DMS53 treated with DMSO at 0.1 percent for 48 hours (cell line): ENCODE measurements at regions not wholly inside any gene's neighbourhood (a gene's known extent, or its start where the extent isn't known, plus 50 kb on each side); places are given as distances from the start of the nearest gene placed in this dataset.
A peak's percentile ranks its signal among the peaks of the same experiment; 100 is the strongest.
"Not testable (repeated sequence)": the region's sequence is repeated elsewhere in the genome, so short reads cannot be mapped to it uniquely, and the experiment has no call there.

ENCODE experiments used
- DNase-seq: peaks from one replicate; lab custom pipeline; 2025; ENCODE audit not compliant: unreplicated experiment; lab: John Stamatoyannopoulos, UW

- DNase-seq: no peak
Measured at GRCh38 chr6:67792996-67793395, 842.1 kb upstream of the ADGRB3 start.

- no peak for DNase-seq
Measured at GRCh38 chr6:67790569-67790968, 844.5 kb upstream of the ADGRB3 start.

DNA sequence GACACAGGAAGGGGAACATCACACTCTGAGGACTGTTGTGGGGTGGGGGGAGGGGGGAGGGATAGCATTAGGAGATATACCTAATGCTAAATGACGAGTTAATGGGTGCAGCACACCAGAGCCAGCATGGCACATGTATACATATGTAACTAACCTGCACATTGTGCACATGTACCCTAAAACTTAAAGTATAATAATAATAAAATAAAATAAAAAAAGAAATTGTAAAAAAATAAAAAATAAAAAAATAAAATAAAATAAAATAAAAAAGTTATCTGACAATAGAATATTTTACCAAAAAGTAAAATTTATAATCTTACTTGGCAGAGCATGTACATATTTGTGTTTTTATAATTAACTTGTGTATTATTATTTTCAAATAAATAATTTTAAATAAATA is 848.0 kb upstream of the ADGRB3 start:
- not testable (repeated sequence) for DNase-seq

GRCh38 chr6:67779876-67780275 is 855.2 kb upstream of the ADGRB3 start:
- no peak for DNase-seq

GRCh38 chr6:67775333-67775732 is 859.7 kb upstream of the ADGRB3 start:
- no peak for DNase-seq

DNA sequence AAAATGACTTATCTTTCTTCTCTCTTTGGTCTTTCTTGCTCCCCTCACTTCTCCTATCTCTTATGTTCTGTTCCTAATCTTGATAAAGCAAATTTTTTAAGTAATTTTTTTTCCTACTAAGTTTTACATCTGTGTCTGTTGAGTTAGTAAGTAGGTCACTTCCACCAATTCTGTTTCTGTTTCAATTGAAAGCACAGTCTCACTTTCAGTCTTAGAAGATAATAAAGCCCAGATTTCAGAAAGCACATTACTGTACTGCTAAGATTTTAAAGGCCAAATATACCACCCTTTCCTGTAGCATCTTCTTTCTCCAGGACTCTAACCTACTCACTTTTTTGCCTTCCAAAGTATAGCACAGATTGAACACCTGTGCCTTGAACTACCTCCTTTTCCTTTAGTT is 866.1 kb upstream of the ADGRB3 start:
- no peak for DNase-seq

DNA sequence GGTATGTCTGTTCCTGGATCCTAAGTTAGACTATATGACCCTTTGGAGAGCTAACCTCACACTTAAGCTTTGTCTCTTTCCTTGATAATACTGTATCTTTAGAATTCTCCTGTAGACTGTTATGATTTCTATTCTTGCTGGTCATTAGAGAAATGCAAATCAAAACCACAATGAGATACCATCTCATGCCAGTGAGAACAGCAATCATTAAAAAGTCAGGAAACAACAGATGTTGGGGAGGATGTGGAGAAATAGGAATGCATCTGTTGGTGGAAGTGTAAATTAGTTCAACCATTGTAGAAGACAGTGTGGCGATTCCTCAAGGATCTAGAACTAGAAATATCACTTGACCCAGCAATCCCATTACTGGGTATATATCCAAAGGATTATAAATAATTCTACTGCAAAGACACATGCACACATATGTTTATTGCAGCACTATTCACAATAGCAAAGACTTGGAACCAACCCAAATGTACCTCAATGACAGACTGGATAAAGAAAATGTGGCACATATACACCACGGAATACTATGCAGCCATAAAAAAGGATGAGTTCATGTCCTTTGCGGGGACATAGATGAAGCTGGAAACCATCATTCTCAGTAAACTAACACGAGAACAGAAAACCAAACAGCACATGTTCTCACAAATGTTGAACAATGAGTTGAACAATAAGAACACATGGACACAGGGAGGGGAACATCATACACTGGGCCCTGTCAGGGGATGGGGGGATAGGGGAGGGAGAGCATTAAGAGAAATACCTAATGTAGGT is 867.8 kb upstream of the ADGRB3 start:
- DNase-seq: not testable (repeated sequence)

- DNase-seq: no peak
Measured at GRCh38 chr6:67766057-67766456, 869.0 kb upstream of the ADGRB3 start.

- no peak for DNase-seq
Measured at GRCh38 chr6:67759001-67759400, 876.1 kb upstream of the ADGRB3 start.

DNA sequence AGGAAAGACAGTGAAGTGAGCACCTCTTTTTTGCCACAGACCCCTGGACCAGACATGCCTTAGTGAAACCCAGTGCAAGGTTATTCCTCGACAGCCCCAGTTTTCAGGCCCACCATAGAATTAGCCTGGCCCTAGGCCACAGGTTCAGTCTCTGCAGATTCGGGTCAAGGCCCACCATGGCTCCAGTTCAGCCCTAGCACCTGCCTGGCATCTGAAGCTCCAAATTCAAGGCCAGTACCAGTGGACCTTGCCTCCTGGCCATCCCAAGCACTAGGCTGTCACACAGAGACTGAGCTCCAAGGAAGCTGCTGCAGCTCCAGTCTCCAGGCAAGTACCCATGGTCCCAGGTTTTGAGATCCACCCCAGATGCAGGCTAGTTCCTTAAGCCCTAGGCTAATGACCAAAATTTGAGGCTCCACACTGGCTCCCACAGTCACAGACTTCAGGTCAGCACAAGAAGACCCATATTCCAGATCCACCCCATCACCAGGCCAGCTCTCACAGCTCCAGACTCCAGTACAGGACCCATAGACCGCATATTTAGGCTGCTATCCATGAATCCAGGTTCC is 877.5 kb upstream of the ADGRB3 start:
- no peak for DNase-seq

- DNase-seq: no peak
Measured at GRCh38 chr6:67748521-67748920, 886.6 kb upstream of the ADGRB3 start.

DNA sequence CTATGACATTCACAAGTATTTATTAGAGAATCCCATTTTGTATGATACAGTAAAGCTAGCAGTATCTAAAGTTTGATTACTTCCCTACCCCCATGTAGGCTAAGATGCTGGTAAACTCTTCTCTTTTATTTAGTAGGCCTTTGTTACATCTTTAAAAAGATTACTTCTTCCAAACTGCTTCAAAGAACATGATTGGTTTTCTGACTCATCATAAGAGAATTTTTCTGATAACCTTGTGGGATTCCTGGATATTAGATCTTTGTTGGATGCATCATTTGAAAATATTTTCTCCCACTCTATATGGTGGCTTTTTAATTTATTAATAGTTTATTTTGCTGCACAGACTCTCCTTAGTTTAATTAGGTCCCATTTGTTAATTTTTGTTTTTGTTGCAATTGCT is 898.3 kb upstream of the ADGRB3 start:
- DNase-seq: no peak

DNA sequence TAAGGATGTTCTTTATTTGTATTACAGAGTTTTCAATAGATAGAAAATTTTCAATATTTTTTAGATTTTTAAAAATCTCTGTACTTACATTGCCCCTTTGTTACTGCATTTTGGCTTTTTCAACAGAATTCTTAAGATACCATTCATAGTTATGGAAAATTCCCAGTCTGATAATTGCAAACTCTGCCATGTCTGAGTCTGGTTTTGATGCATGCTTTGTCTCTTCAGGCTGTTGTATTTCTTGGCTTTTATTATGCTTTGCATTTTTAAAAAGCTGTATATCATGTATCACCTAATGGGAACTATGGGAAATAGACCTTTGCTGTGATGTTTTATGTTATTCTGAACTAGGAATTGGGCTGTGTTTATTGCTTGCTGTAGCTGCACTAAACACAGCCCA is 898.9 kb upstream of the ADGRB3 start:
- no peak for DNase-seq

DNA sequence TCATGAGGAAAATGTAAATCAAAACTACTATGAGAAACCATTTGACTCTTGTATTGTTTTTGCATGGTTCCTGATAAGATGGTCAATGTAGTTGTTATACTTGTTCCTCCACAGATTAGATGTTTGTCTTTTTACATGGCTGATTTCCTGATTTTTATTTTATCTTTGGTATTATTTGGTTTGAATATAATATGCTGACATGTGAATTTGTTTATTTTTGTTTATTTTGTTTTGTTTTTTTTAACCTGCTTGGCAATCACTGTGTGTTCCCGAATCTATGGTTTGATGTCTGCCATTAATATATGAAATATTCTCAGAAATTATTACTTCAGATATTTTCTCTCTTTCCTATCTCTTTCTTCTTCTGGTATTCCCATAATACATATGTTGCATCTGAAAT is 899.5 kb upstream of the ADGRB3 start:
- DNase-seq: no peak

- DNase-seq: no peak
Measured at GRCh38 chr6:67722861-67723261, 912.2 kb upstream of the ADGRB3 start.

GRCh38 chr6:67717281-67717680 is 917.8 kb upstream of the ADGRB3 start:
- no peak for DNase-seq

DNA sequence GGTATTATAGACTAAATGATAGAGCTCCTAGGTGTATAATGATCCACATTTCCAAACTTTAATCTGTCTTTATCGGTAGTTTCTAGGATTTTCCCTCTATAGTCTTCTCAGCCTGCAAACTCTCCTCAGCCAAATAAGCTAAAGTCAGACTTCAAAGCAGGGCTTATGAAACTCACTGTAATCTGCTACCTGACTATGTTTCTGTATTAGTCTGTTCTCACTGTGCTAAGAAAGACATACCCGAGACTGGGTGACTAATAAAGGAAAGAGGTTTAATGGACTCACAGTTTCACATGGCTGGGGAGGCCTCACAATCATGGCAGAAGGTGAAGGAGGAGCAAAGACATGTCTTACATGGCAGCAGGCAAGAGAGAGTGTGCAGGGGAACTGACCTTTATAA is 928.7 kb upstream of the ADGRB3 start:
- DNase-seq: no peak

DNA sequence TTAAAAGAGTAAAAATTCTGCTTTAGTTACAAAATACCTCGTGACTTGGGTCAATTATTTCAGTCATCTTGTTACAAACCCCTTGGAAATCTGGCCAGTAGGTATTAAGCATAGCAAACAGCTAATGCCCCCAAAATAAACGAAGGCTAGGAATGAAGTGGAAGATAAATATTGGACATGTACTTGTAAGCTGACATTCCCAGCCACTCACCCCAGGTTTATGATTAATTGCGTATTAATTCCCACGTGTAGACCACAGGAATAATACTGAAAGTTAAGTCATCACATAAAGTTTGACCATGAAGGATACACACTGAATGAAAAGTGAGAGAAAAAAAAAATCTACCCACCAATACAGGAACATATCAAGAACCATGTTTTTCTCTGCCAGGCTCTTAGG is 936.5 kb upstream of the ADGRB3 start:
- peak; percentile 87 for DNase-seq

GRCh38 chr6:67694127-67694526 is 941.0 kb upstream of the ADGRB3 start:
- no peak for DNase-seq

DNA sequence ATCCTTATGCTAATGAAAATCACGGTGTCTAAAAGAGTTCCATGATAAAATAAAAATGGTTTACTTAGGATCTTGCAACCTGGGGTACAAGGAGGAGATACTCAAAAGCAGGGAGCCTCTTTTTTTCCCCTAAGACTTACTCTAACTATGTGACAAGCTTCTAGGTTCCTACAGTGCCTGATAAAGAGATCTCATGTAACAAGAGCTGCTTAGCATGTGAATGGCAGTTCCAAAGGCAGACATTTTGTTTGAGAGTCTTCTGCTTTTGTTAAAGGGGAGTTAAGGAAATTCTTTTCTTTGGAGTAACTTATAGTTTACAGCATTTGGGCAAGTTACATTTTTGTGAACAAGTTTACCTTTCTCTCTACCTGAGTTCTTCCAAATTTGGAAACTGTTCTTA is 945.8 kb upstream of the ADGRB3 start:
- no peak for DNase-seq

DNA sequence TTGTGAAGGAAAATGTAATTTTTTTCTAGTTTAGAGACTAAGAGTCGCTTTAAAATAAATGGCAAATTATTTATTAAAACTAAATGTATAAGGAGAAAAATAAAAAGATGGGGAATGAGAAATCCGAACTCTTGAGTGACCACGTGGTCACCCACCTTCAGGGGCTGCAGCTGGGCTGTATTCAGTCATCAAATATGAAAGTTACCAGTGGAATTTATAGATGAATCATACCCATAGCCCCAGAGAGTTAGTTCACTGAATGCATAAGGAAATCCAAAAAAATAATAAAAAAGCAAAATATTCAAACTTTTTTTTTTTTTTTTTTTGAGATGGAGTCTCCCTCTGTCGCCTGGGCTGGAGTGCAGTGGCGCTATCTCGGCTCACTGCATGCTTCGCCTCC is 947.7 kb upstream of the ADGRB3 start:
- no peak for DNase-seq

- DNase-seq: not testable (repeated sequence)
Measured at GRCh38 chr6:67686225-67686624, 948.9 kb upstream of the ADGRB3 start.

GRCh38 chr6:67683960-67684359 is 951.1 kb upstream of the ADGRB3 start:
- DNase-seq: peak; percentile 86
